MM.1S (cell line): ENCODE measurements at regions not wholly inside any gene's neighbourhood (a gene's known extent, or its start where the extent isn't known, plus 50 kb on each side); places are given as distances from the start of the nearest gene placed in this dataset.

Experiments used
- DNase-seq: peaks from one replicate; pipeline ENCODE4 v3.0.0-alpha.2; 2015
- H2AFZ ChIP-seq: fragments of 300-600 bp; sonication (generic); 2 replicates; pipeline ENCODE4 v1.6.0; 2016; ENCODE audit warnings: antibody characterized with exemption, low read length
- H3F3A ChIP-seq: fragments of 300-600 bp; sonication (generic); 2 replicates; pipeline ENCODE4 v1.6.1; 2016; ENCODE audit warnings: mild to moderate bottlenecking, antibody characterized with exemption, low read length, moderate library complexity, mixed read lengths; ENCODE audit not compliant: insufficient read depth
- H3K27ac ChIP-seq: fragments of 300-600 bp; sonication (generic); 2 replicates; pipeline ENCODE4 v1.5.1; 2016; ENCODE audit warnings: mild to moderate bottlenecking, low read length
- H3K27me3 ChIP-seq: fragments of 300-600 bp; sonication (generic); replicated peaks from 2 replicates; pipeline ENCODE4 v1.6.0; 2016; ENCODE audit warnings: low read length; ENCODE audit not compliant: insufficient read depth
- H3K36me3 ChIP-seq: fragments of 300-600 bp; sonication (generic); replicated peaks from 2 replicates; pipeline ENCODE4 v1.6.1; 2016; ENCODE audit warnings: mild to moderate bottlenecking, low read length, mixed read lengths; ENCODE audit not compliant: insufficient read depth
- H3K4me1 ChIP-seq: fragments of 300-600 bp; sonication (generic); 2 replicates; pipeline ENCODE4 v1.6.1; 2016; ENCODE audit warnings: low read length, mixed read lengths
- H3K4me2 ChIP-seq: fragments of 300-600 bp; sonication (generic); 2 replicates; pipeline ENCODE4 v1.6.0; 2016; ENCODE audit warnings: low read depth, low read length
- H3K4me3 ChIP-seq: fragments of 300-600 bp; sonication (generic); 2 replicates; pipeline ENCODE4 v1.5.1; 2016; ENCODE audit warnings: low read length, mixed read lengths
- H3K79me2 ChIP-seq: fragments of 300-600 bp; sonication (generic); 2 replicates; pipeline ENCODE4 v1.6.1; 2016; ENCODE audit warnings: mixed run types, low read length, mixed read lengths
- H3K9ac ChIP-seq: fragments of 300-600 bp; sonication (generic); 2 replicates; pipeline ENCODE4 v1.6.1; 2016; ENCODE audit warnings: low read length, mixed read lengths
- H3K9me2 ChIP-seq: fragments of 300-600 bp; sonication (generic); replicated peaks from 2 replicates; pipeline ENCODE4 v1.6.1; 2016; ENCODE audit warnings: mild to moderate bottlenecking, low read length, mixed read lengths; ENCODE audit not compliant: insufficient read depth
- H3K9me3 ChIP-seq: fragments of 300-600 bp; sonication (generic); replicated peaks from 2 replicates; pipeline ENCODE4 v1.6.1; 2016; ENCODE audit warnings: mild to moderate bottlenecking, low read length, mixed read lengths; ENCODE audit not compliant: insufficient read depth
- H4K20me1 ChIP-seq: fragments of 300-600 bp; sonication (generic); 2 replicates; pipeline ENCODE4 v1.6.1; 2016; ENCODE audit warnings: mild to moderate bottlenecking, low read length, moderate library complexity, mixed read lengths; ENCODE audit not compliant: insufficient read depth
- CTCF ChIP-seq: fragments of 300-600 bp; sonication (generic); IDR thresholded peaks from 2 replicates; pipeline ENCODE4 v1.5.1; 2016; ENCODE audit warnings: antibody characterized with exemption, low read length, mixed read lengths
- EZH2 ChIP-seq: fragments of 300-600 bp; sonication (generic); optimal IDR thresholded peaks from 2 replicates; pipeline ENCODE3; 2017; ENCODE audit warnings: low read depth, mild to moderate bottlenecking, antibody characterized with exemption, low read length, mixed read lengths
- EZH2phosphoT487 ChIP-seq: fragments of 300-600 bp; sonication (generic); IDR thresholded peaks from 2 replicates; pipeline ENCODE4 v1.6.1; 2018; ENCODE audit warnings: antibody characterized with exemption, low read length

- no peak for TF ChIP-seq EZH2
- no peak for TF ChIP-seq CTCF
- no peak for TF ChIP-seq EZH2phosphoT487
- H2AFZ ChIP-seq = no peak overlapping the region
- H3K36me3 ChIP-seq = no peaks in the 10 kb centered on the region
- no peaks in the 10 kb centered on the region for H3F3A ChIP-seq
- H3K4me2 ChIP-seq = no peak overlapping the region
- no peak overlapping the region for H3K4me3 ChIP-seq
- no peaks in the 10 kb centered on the region for H3K27me3 ChIP-seq
- H3K9ac ChIP-seq = no peak overlapping the region
- H4K20me1 ChIP-seq = no peaks in the 10 kb centered on the region
- no peaks in the 10 kb centered on the region for H3K4me1 ChIP-seq
- no peak for DNase-seq
- no peak overlapping the region for H3K27ac ChIP-seq
- no peaks in the 10 kb centered on the region for H3K79me2 ChIP-seq
- H3K9me2 ChIP-seq = no peaks in the 10 kb centered on the region
- no peaks in the 10 kb centered on the region for H3K9me3 ChIP-seq
Observed at GRCh38 chr1:112046630-112047029, 57.2 kb upstream of the KCND3 start.

DNA sequence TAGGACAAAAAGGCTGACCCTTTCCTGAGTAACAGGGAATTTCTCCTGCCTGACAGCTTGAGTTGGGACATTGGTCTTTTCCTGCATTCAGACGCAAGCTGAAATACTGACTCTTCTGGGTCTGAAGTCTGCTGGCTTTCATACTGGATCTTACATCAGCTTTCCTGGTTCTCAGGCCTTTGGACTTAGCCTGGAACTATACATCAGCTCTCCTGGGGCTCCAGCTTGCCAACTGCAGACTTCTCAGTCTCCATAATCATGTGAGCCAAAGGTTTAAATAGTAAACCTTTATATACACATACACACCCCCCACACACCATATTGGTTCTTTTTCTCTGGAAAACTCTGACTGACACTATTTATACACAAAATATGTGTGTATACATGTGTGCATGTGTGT lies 59.0 kb upstream of the KCND3 start:
- Histone ChIP-seq H3K9ac (no peak overlapping the region), H3F3A (no peaks in the 10 kb centered on the region), H3K9me2 (no peaks in the 10 kb centered on the region), H3K4me2 (no peak overlapping the region), H3K36me3 (no peaks in the 10 kb centered on the region), H4K20me1 (no peaks in the 10 kb centered on the region), H3K27me3 (no peaks in the 10 kb centered on the region), H2AFZ (no peak overlapping the region), H3K27ac (no peak overlapping the region), H3K4me1 (no peaks in the 10 kb centered on the region), H3K4me3 (no peak overlapping the region), H3K9me3 (no peaks in the 10 kb centered on the region), H3K79me2 (no peaks in the 10 kb centered on the region)
- no peak for DNase-seq
- TF ChIP-seq CTCF (no peak), EZH2phosphoT487 (no peak), EZH2 (no peak)

GRCh38 chr1:112054510-112054909 lies 65.0 kb upstream of the KCND3 start:
- Histone ChIP-seq H3K79me2 (no peaks in the 10 kb centered on the region), H2AFZ (no peak overlapping the region), H3F3A (no peaks in the 10 kb centered on the region), H3K4me2 (no peak overlapping the region), H4K20me1 (no peaks in the 10 kb centered on the region), H3K27me3 (no peaks in the 10 kb centered on the region), H3K9me3 (no peaks in the 10 kb centered on the region), H3K4me1 (no peaks in the 10 kb centered on the region), H3K4me3 (no peak overlapping the region), H3K27ac (no peak overlapping the region), H3K9ac (no peak overlapping the region), H3K36me3 (no peaks in the 10 kb centered on the region), H3K9me2 (no peaks in the 10 kb centered on the region)
- TF ChIP-seq EZH2 = no peak
- no peak for TF ChIP-seq EZH2phosphoT487
- no peak for TF ChIP-seq CTCF
- no peak for DNase-seq

GRCh38 chr1:112056354-112056753 lies 66.9 kb upstream of the KCND3 start:
- Histone ChIP-seq H3K9ac (no peak overlapping the region), H4K20me1 (no peaks in the 10 kb centered on the region), H3K9me3 (no peaks in the 10 kb centered on the region), H3K36me3 (no peaks in the 10 kb centered on the region), H2AFZ (no peak overlapping the region), H3K4me1 (no peaks in the 10 kb centered on the region), H3K9me2 (no peaks in the 10 kb centered on the region), H3F3A (no peaks in the 10 kb centered on the region), H3K4me3 (no peak overlapping the region), H3K79me2 (no peaks in the 10 kb centered on the region), H3K4me2 (no peak overlapping the region), H3K27ac (no peak overlapping the region), H3K27me3 (no peaks in the 10 kb centered on the region)
- TF ChIP-seq EZH2phosphoT487 (no peak), EZH2 (no peak), CTCF (no peak)
- no peak for DNase-seq
